NOMO-1 (cell line): ENCODE measurements at regions not wholly inside any gene's neighbourhood (a gene's known extent, or its start where the extent isn't known, plus 50 kb on each side); places are given as distances from the start of the nearest gene placed in this dataset.
"Not testable (repeated sequence)": the region's sequence is repeated elsewhere in the genome, so short reads cannot be mapped to it uniquely, and the experiment has no call there.

Experiments used
- DNase-seq, 2 experiments: peaks; one replicate each; lab custom pipeline; 2025; ENCODE audit not compliant: unreplicated experiment in 2 of 2; lab: John Stamatoyannopoulos, UW

DNA sequence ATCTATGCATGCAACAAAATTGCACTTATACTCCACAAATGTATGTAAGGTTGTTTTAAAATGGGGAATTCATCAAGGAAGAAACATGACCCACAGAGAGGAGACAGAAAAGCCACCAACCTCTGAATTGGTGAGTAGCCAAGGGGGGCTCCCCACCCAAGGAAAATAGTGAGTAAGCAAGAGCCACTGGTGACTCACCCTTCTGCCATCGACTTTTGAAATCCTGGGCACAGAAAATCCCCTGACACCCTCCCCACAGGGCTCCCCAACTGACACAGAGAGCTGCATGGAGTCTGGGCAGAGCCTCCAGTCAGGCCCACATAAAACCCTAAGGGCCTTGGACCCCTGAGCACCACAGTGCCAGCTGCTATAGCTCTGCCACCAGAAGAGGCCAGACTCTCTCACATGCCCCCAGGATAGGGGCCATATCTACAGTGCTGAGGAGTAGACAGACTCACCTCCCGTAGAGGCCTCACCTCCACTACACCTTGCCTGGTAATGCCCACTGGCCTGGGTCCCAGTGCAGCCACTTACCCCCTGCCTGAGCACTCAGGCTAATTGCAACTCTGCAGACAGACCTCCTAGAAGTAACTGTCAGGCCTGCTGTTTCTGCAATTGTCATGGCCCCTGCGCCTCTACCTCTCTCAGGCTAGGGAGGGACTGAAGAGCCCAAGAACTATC lies 244.7 kb upstream of the WSB1 start:
- DNase-seq, result no peak

DNA sequence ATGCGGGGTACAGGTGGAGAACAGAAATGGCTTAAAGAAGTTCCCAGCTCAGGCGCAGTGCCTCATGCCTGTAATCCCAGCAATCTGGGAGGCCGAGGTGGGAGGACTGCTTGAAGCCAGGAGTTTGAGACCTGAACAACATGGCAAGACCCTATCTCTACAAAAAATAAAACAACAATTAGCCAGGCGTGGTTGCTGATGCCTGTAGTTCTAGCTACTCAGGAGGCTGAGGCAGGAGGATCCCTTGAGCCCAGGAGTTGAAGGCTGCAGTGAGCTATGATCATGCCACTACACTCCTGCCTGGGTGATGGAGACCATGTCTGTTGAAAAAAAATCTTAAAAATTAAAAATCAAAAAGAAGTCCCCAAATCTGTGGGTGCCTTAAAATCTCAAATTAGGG lies 228.3 kb upstream of the WSB1 start:
- no peak for DNase-seq

DNA sequence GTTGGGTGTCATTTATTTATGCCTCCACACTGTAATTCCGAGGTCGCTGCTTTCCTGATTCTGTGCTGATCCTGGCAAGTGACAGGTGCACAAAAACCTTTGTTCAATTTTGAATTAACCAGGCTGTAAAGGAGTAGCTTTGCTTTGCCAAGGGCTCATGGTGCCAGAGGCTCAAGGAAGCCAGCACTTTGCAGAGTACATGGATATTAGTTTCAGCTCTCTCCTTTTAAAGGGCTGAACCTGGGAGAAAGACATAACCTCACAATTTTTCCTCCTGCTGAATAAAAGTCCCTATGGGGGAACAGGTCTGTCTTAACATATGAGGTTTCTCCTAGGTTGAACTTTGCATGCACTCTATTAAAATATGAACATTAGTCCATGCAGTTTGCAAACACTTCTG lies 227.6 kb upstream of the WSB1 start:
- DNase-seq, result no peak

DNA sequence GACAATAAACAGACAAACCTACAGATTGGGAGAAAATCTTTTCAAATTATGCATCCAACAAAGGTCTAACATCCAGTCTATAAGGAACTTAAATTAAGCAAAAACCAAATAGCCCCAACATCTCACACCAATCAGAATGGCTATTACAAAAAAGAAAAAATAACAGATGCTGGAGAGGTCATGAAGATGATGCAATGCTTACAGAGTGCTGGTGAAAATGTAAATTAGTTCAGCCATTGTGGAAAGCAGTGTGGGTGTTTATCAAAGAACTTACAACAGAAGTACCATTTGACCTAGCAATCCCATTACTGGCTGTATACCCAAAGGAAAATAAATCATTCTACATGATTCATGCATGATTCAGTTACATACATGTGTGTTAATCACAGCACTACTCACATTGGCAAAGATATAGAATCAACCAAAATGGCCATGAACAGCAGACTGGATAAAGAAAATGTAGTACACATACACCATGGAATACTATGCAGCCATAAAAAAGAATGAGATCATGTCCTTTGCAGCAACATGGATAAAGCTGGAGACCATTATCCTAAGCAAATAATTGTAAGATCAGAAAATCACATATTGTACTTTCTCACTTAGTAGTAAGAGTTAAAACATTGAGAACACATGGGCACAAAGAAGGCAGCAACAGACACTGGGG lies 223.9 kb upstream of the WSB1 start:
- no peak for DNase-seq

DNA sequence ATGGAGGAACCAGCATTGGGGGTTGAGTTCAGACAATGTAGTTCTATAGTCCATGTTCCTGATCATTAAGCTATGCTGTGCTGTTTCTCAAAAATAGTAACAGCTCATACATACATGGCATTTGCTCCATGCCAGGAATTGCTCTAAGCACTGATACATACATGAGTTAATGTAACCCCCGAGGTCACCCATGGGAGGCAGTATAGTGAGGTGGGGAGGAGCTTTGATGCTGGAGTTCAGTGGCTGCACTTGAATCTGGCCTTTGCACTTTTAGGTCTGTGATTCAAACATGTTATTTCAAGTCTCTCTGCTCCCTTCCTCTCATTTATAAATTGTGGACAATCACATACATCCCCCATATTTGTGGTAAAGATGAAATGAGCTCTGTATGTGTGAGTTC lies 223.1 kb upstream of the WSB1 start:
- no peak for DNase-seq

DNA sequence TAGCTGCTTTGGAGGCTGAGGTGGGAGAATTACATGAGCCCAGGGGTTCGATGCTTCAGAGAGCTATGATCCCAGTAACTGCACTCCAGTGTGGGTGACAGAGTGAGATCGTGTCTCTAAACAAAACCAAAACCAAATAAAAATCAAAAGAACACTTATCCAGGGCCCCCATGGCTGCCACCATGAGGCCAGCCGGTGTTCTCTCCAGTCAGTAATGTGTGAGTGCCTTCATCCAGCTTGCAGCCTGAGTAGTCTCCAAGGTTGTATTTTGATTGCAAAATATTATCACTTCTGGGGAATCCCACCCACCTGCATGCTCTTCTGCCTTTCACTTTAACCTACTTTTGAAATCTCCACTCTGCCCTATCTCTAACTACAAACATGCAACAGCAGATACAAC lies 221.0 kb upstream of the WSB1 start:
- no peak for DNase-seq

DNA sequence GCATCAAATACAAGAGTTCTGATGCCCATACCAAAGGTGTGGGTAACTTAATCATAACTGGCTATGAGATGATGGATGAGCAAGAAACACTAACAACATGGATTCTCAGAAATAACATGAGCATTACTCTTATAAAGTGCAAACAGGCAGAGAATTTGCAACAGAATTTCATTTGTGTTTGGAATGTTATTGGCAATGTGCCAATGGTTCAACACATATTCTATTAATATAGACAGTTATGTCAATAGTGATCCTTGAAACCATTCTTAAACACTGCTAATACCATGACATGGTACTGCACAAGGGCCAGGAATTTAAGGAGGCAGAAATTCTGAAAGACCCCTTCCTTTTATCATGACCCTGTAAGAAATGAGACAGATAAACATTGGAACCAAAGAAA lies 217.1 kb upstream of the WSB1 start:
- no peak for DNase-seq

DNA sequence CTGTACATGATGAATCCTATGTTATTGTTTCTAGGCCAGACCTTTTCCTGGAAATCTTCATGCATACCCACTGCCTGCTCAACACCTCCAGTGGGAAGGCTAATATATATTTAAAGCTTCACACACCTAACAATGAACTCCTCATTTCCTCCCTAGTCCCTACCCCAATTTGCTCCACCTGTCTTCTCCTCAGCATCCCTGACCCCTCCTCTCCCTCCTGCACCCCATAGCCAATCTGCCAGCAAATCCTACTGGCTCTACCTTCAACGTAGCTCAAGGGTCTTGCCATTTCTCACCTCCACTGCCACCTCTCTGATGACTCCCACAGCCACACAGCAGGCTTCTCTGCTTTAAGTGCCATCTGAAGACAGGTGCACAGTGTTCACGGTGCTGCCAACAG lies 215.6 kb upstream of the WSB1 start:
- DNase-seq, result no peak

DNA sequence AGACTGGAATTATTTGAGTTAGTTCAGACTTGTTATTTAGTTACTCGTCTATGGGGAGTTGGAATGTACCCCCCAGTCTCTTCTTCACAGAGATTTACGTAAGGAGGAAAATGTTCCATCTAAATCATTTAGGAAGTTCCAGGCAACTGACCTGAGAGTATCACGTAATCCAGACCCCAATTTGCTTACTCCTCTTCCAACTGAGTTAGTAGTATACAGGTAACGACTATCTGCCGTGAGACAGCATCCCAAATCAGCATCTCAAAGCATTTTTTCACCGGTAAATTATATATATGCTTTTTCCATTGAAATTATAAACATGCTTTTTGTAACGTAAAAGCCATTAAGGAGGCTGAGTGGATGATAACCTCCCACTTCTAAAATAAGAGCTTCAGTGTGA lies 214.3 kb upstream of the WSB1 start:
- no peak for DNase-seq

DNA sequence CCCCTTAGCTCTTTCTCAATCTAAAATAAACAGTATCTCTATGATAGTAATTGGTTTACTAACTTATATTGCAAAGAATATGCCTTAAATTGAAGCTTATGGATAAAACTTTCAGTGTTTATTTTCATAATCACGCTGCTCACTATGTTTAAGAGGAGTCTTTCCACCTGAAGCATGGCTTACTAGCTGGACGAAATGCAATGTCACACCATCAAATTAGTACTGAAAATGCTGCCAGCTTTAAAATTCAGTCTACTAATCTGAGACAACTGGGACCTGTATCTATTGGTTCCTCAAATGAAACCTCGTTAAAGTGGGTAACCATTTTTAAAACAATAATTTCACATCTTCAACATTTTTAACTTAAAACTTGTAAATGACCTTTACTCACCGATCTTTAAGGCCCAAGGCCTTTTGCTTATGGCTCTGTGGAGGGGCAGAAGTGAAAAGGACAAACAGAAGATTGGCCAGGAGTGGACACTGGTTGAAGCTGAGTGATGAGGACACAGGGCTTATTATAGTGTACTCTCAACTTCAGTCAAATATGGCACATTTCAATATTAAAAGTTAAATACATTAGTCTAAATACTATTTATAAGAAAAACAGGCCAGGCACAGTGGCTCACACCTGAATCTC lies 212.8 kb upstream of the WSB1 start:
- DNase-seq, result no peak

DNA sequence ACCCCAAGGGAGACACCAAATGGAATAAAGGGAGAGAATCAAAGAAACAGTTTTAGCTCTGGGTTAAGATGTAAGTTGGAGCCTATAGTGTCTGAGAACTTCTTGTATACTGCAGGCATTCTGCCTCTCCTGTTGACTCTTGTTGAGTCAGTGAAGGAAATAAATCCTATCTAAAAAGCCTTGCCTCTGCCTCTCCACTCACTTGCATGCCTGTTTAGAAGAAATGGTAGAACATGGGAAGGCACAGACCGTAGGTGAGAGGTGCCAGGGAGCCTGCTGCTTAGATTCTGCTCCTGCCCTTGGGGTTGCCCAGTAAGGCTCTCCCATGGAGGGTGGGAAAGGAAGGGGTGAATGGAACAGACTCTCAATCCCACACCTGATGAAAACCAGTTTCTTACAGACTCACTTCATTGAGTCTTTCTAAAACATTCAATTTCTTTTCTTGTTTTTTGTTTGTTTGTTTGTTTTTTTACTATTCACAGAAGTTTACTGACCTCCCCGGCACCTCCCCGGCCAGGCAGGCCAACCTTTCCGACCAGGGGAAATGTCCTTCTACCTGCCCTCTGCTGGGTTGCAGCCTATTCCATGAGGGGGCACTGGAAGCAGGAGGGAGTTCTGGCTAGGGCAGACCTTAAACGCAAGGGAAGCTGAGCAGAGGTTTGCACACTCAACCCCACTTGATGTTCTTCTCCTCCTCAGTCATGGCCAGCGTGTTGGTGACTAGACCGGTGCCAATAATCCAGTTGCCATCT lies 211.7 kb upstream of the WSB1 start:
- no peak for DNase-seq

DNA sequence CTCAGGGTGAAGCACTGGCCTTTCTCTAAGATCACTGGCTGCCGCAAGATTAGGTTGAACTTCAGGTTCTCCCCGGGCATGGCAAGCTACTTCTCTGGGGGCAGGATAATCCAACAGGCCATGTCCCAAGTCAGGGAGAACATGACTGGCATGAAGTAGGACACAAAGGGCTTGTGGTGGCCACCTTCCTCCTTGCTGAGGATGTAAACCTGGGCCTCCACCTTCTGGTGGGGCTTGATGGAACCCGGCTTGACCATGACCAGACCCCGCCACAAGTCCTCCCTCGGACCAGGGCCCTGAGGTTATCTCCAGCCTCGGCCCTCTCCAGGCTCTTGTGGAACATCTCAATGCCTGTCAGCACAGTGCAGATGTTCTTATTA lies 211.1 kb upstream of the WSB1 start:
- DNase-seq, result no peak

DNA sequence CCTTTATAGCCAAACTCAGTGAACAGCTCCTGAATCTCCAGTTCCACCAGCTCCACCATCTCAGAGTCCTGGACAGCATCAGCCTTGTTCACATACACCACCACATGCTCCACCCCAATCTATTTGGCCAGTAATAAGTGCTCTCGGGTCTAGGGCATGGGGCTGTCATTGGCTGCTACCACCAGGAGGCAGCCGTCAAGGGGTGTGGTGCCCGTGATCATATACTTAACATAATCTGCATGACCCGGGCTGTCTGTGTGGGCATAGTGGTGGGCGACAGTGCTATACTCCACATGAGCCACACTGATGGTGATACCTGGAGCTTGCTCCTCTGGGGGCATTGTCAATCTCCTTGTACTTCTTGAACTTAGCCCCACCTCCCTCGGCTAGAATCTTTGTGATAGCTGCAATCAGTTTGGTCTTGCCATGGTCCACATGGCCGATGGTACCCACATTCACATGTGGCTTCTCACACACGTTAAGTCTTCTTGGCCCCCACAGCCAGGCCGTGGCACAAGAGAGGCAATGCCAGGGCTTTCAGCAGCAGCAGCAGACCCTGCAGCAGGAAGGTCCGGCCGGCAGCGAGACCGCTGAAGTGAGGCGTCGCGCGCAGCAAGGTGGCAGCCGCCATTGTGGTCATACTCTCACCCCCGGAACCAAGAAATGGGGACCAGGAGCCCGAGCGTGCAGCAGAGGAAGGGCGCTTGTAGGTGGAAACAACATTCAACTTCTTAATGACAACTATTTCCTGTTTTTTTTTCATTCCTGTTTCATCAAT lies 210.3 kb upstream of the WSB1 start:
- DNase-seq, result no peak

DNA sequence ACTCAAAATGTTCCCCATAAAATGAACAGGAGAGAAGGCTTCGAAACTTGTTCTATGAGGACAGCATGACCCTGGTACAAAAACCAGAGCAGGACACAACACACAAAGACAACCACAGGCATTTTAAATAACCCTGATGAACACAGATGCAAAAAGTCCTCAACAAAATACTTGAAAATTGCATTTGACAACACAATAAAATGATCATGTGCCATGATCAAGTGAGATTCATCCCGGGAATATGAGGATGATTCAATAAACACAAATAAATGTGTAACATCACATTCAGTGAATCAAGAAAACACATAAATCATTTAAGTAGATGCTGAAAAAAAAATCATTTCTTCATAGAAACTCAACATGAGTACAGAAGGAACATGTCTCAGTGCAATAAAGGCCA lies 208.4 kb upstream of the WSB1 start:
- no peak for DNase-seq

DNA sequence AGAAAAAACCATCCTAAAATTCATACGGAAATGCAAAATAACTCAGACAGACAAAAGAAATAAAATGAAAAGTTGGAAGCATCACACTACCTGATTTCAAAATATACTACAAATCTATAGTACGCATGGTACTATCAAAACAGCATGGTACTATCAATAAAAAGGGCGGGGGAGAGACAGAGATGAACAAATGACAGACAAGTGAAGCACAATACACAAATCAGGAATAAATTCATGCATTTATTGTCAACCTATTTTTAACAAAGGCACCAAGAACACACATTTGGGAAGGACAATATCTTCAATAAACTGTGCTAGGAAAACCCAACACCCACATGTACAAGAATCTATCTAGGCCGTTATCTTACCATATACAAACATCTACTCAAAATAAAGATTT lies 207.4 kb upstream of the WSB1 start:
- no peak for DNase-seq

DNA sequence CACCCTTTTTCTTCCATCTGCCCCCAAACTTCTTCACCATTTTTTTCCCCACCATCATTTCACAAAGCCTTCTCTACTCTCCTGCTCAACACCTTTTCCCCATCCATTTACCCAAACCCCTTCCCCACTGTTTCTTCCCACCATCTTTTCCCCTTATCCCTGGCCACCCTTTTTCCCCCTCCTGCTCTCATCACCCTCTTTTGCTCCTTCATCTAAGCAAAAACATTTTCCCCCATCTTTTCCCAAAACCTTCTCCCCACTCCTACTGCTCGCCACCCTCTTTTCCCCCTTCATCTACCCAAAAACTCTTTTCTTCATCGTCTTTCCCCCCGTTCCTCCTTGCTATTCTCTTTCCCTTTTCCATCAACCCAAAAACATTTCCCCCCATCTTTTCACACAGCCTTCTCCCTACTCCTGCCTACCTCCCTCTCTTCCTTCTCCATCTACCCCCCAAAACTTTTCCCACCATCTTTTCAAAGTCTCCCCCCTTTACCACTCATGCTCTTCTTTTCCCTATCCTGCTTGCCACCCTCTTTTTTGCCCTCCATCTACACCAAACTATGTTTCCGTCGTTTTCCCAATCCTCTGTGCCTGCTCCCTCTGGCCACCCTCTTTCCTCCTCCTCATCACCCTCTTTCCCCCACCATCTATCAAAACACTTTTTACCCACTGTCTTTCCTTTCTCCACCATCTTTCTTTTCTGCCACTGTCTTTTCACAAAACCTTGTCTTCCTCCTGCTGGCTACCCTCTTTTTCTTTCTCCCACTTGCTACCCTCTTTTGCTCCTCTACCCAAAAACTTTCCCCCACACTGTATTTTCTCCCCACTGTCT lies 205.8 kb upstream of the WSB1 start:
- no peak for DNase-seq

DNA sequence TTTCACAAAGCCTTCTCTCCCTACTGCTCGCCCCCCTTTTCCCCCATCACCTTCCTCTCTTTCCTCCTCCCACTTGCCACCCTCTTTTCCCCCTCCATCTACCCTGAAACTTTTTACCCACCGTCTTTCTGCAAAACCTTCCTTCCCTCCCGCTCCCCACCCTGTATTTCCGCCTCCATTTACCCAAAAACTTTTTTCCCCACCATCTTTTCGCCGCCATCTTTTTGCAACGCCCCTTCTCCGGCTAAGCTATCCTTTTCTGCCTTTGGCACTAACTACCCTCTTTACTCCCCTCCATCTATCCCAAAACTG lies 205.2 kb upstream of the WSB1 start:
- no peak for DNase-seq

DNA sequence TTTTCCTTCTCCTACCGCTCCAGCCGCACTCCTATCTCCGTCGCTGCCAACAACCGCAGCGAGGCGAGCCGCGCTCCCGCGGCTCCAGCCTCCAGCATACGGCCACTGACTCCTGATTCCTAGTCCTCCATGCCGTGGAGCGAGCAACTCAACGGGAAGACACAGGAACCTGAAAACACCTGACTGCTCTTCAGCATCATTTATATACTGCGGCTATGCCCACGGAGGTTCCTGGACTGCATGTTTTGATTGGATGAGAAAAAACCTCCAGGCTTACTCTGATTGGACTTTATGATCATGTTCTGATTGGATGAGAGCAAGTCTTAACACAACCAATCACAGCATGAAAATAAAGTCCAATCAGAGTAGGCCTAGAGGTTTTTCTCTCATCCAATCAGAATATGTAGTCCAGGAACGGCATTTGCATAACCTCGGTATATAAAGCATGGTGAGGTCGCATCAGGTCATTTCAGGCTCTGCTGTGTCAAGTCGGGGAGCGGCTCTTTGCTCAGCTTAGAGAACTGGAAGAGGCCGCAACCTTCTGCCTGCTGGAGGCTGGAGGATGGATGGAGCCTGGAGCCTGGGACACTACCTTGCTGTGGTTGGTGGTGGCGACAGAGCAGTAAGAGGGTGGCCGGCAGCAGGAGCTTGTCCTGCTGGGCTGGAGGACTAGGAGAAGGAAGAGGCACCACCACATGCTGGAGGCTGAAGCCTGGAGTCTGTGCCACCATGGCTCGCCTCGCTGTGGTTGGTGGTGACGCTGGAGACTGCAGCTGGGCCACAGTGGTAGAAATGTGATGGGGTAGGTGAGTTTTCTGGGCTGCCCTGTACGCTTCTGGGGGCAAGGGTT lies 204.6 kb upstream of the WSB1 start:
- not testable (repeated sequence) for DNase-seq

DNA sequence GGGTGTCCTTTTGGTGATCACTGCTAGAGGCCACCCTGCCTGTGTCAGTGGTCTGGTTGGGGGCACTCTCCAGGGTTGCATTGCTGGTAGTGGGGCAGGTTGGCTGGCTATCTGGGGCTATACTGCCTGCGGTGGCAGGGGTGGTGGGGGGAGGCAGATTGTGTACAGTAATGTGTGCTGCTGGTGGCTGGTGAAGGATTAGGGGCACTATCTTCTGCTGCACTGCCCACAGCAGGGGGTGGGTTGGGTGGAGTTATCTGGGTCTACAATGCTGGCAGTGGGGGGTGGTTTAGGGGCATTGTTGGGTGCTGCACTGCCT lies 204.0 kb upstream of the WSB1 start:
- no peak for DNase-seq
